H4 (cell line): ENCODE measurements at regions not wholly inside any gene's neighbourhood (a gene's known extent, or its start where the extent isn't known, plus 50 kb on each side); places are given as distances from the start of the nearest gene placed in this dataset.
A peak's percentile ranks its signal among the peaks of the same experiment; 100 is the strongest.
"Not testable (repeated sequence)": the region's sequence is repeated elsewhere in the genome, so short reads cannot be mapped to it uniquely, and the experiment has no call there.

Source experiments
- DNase-seq: peaks from one replicate; pipeline ENCODE4 v3.0.0-alpha.2; 2015; ENCODE audit warnings: low spot score

GRCh38 chr20:5453316-5453715 lies 136.6 kb upstream of the PROKR2 start:
- not testable (repeated sequence) for DNase-seq

GRCh38 chr20:5452691-5453090 lies 135.9 kb upstream of the PROKR2 start:
- not testable (repeated sequence) for DNase-seq

GRCh38 chr20:5452286-5452685 lies 135.5 kb upstream of the PROKR2 start:
- DNase-seq: not testable (repeated sequence)

- DNase-seq: no peak
Measured at GRCh38 chr20:5451643-5452210, 135.0 kb upstream of the PROKR2 start.

- peak; percentile 14 for DNase-seq
Measured at GRCh38 chr20:5448449-5449118, 131.8 kb upstream of the PROKR2 start.

- no peak for DNase-seq
Measured at GRCh38 chr20:5447188-5447587, 130.4 kb upstream of the PROKR2 start.

GRCh38 chr20:5445611-5446010 lies 128.9 kb upstream of the PROKR2 start:
- DNase-seq: no peak

- DNase-seq: no peak
Measured at GRCh38 chr20:5442101-5442500, 125.3 kb upstream of the PROKR2 start.

- DNase-seq: no peak
Measured at GRCh38 chr20:5434116-5434515, 117.4 kb upstream of the PROKR2 start.

- no peak for DNase-seq
Measured at GRCh38 chr20:5433352-5433751, 116.6 kb upstream of the PROKR2 start.

- DNase-seq: no peak
Measured at GRCh38 chr20:5432030-5432429, 115.3 kb upstream of the PROKR2 start.

- DNase-seq: no peak
Measured at GRCh38 chr20:5430670-5431069, 113.9 kb upstream of the PROKR2 start.

GRCh38 chr20:5426026-5426425 lies 109.3 kb upstream of the PROKR2 start:
- no peak for DNase-seq

- DNase-seq: no peak
Measured at GRCh38 chr20:5416086-5416485, 99.3 kb upstream of the PROKR2 start.

GRCh38 chr20:5413394-5413793 lies 96.6 kb upstream of the PROKR2 start:
- DNase-seq: no peak

GRCh38 chr20:5410470-5410869 lies 93.7 kb upstream of the PROKR2 start:
- no peak for DNase-seq

GRCh38 chr20:5402903-5403531 lies 86.3 kb upstream of the PROKR2 start:
- no peak for DNase-seq

GRCh38 chr20:5401277-5401875 lies 84.6 kb upstream of the PROKR2 start:
- DNase-seq: no peak

- DNase-seq: no peak
Measured at GRCh38 chr20:5400164-5400762, 83.5 kb upstream of the PROKR2 start.

GRCh38 chr20:5397393-5397792 lies 80.6 kb upstream of the PROKR2 start:
- DNase-seq: no peak

- no peak for DNase-seq
Measured at GRCh38 chr20:5395932-5396727, 79.4 kb upstream of the PROKR2 start.
